DMS153 (cell line): ENCODE measurements at regions not wholly inside any gene's neighbourhood (a gene's known extent, or its start where the extent isn't known, plus 50 kb on each side); places are given as distances from the start of the nearest gene placed in this dataset.

Experiments
- DNase-seq: peaks from one replicate; lab custom pipeline; 2025; lab: John Stamatoyannopoulos, UW

- no peak for DNase-seq
These were observed 81.9 kb downstream of the ATP1A1 start for GRCh38 chr1:116454940-116455339.

- no peak for DNase-seq
These were observed 82.5 kb downstream of the ATP1A1 start for GRCh38 chr1:116455509-116455908.

DNA sequence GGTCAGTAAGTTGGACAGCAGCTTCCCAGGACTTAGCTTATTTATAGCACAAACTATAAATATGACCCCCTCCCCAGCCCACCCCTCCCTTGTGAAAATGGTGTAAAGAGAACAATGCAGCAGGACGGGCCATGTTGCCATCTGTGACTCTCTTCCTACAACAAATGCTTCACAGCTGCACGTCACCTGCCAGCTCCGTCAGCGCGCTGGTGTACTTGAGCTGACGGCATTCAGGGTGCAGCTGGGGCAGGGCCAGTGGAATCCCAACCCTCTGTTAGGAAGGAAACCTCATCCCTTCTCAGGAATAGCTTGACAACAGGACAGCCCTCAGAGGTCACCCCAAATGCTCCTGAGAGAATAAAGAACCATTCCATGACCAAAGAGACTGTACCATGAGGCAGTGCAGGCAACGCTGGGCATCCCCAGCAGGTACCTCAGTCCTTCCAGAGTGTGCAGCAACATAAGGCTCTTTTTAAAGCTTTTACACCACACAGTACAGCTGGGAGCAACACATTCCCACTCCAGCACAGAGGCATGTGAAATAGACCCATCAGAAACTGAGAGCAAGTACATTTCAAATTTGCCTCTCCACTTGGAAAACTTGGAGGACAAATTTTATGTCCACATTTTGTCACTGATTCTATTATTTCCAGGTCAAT is 85.0 kb downstream of the ATP1A1 start:
- peak; percentile 40 for DNase-seq

DNA sequence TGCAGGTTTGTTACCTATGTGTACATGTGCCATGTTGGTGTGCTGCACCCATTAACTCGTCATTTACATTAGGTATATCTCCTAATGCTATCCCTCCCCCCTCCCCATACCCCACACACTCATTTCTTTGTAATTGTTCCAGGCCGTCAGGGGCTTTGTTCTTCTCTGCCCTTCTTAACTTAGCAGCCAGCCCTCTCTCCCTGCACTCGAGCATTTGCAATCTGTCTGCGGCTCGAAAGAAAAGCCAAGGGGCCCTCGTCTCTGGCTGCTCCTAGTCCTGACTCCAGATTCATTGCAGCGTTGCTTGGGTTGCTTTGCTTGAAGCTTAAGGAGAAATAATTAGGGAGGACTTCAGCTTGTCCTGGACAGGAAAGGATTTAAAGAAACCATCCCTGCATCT is 85.7 kb downstream of the ATP1A1 start:
- DNase-seq: no peak

DNA sequence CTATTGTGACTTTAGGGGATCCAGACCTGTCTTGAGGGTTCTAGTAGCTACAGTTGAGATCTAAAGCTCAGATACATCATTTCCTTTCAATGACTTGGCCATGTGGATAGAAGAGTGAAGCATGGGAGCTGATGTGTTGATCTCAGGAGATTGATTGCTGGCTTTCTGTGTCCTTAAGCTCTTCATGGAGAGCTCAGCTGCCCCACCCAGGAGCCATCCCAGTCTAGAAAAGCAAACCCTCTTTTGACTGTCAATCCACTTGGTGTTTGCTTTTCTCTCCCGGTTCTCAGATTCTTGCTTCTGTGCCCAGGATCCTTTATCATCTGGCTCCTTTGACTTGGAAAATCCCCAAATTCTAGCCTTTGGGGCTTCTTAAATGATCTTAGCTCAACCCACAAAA is 87.2 kb downstream of the ATP1A1 start:
- no peak for DNase-seq

DNA sequence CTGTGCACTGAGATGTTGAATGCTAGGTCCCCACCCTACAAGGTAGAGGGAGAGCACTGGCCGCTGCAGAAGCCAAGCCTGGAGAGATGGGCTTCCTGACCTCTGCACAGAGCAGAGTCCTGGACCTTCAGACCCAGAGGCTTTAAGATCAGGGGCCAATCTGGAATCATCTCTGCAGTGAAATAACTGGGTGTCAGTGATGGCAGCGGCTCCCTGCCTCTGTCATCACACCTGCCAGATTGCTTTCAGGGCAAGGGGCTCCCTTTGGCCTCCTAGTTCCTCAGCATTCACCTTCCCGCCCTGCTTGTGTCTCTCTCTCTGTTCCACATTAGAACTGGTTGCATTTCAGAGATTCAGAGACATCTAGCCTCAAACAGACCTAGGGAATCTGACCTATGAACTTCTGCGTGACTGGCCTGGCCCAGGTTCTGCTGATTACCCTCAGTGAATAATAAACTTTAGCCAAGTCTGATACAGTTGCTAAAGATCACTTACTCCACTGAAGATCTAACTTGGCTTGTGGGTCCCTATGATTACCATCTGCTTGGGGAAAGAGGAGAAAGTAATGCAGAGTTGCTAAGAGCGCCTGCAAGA is 87.8 kb downstream of the ATP1A1 start:
- no peak for DNase-seq

DNA sequence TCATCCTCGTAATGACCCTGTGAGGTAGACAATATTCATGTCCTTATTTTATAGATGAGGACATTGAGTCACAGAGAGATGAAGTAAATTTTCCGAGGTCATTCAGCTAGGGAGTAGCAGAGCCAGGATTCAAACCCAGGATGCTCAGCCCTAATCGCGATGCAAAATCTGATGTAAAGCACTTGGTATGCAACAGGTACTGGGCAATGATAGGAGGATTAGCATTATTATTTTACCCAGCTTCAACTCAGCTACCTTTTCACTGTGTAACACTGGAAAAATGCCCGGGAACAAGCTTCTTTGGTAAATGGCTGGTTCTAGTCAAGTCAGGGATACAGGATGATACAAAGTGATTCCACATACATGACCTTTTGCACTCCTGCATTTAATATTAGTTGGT is 88.7 kb downstream of the ATP1A1 start:
- DNase-seq: no peak

- no peak for DNase-seq
These were observed 89.7 kb downstream of the ATP1A1 start for GRCh38 chr1:116462722-116463121.

DNA sequence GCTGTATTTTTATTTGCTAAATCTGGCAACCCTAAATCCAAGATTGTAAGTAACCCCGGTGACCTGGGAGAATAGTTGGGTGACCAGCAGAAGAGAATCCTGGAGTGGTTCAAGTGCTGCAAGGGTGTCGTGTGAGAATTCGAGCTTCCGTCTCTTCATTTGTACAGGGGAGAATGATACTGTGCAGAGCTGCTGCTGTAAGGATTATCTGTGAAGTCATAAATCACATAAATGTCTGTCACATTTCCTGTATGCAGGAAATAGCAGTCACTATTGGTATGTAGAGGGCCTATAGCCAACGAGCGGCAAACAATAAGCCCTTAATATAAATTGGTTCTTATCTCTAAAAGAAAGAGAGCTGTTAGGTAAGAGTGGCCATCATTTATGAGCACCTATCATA is 90.7 kb downstream of the ATP1A1 start:
- no peak for DNase-seq
